Keratinocyte (primary cell): ENCODE measurements at regions not wholly inside any gene's neighbourhood (a gene's known extent, or its start where the extent isn't known, plus 50 kb on each side); places are given as distances from the start of the nearest gene placed in this dataset.

ENCODE experiments used
- DNase-seq: peaks from one replicate; pipeline ENCODE4 v3.0.0-alpha.2; 2011; ENCODE audit warnings: low read depth, missing footprints, low spot score
- FAIRE-seq: peaks from 2 replicates; lab custom pipeline; 2011; peaks lifted over from hg19 to GRCh38; lab: Jason Lieb, UNC
- H2AFZ ChIP-seq: 2 replicates; pipeline ENCODE4 v1.6.0; 2012; ENCODE audit warnings: low read length, control low read depth, inconsistent platforms; ENCODE audit not compliant: control insufficient read depth
- H3K27ac ChIP-seq: 2 replicates; pipeline ENCODE4 v1.5.1; 2011; ENCODE audit warnings: low read length; ENCODE audit not compliant: control insufficient read depth, insufficient read depth
- H3K27me3 ChIP-seq: 3 replicates; pipeline ENCODE4 v1.6.0; 2011; ENCODE audit warnings: low read length; ENCODE audit not compliant: control insufficient read depth, insufficient read depth; ENCODE audit errors: extremely low read depth
- H3K36me3 ChIP-seq, 2 experiments: 2 replicates in 1 of 2; 3 replicates in 1 of 2; pipeline ENCODE4 v1.5.1; 2011; ENCODE audit warnings: low read length in 2 of 2, mild to moderate bottlenecking in 1 of 2; ENCODE audit not compliant: control insufficient read depth in 2 of 2, insufficient read depth in 2 of 2; ENCODE audit errors: extremely low read depth in 1 of 2
- H3K4me1 ChIP-seq: 3 replicates; pipeline ENCODE4 v1.5.1; 2011; ENCODE audit warnings: low read length; ENCODE audit not compliant: control insufficient read depth, insufficient read depth; ENCODE audit errors: extremely low read depth
- H3K4me2 ChIP-seq: 3 replicates; pipeline ENCODE4 v1.6.0; 2011; ENCODE audit warnings: low read depth, low read length; ENCODE audit not compliant: control insufficient read depth, insufficient read depth; ENCODE audit errors: extremely low read depth
- H3K4me3 ChIP-seq, 3 experiments: fragments of 200-600 bp in 1 of 3; sonication (generic) in 1 of 3; 2 replicates in 2 of 3; 3 replicates in 1 of 3; pipeline ENCODE4 v1.5.1; 2011 to 2016; ENCODE audit warnings: low read length in 3 of 3, mild to moderate bottlenecking in 3 of 3, control low read depth in 2 of 3, inconsistent platforms in 1 of 3, low read depth in 1 of 3, mixed read lengths in 1 of 3, mixed run types in 1 of 3, moderate library complexity in 1 of 3; ENCODE audit not compliant: control insufficient read depth in 2 of 3, insufficient read depth in 2 of 3; ENCODE audit errors: extremely low read depth in 1 of 3
- H3K79me2 ChIP-seq: 2 replicates; pipeline ENCODE4 v1.6.0; 2012; ENCODE audit warnings: low read length; ENCODE audit not compliant: control insufficient read depth, insufficient read depth
- H3K9ac ChIP-seq: 3 replicates; pipeline ENCODE4 v1.6.0; 2011; ENCODE audit warnings: low read length; ENCODE audit not compliant: control insufficient read depth, insufficient read depth; ENCODE audit errors: extremely low read depth
- H3K9me1 ChIP-seq: 3 replicates; pipeline ENCODE4 v1.6.0; 2011; ENCODE audit warnings: low read length; ENCODE audit not compliant: control insufficient read depth, insufficient read depth; ENCODE audit errors: extremely low read depth
- H3K9me3 ChIP-seq: 2 replicates; pipeline ENCODE4 v1.5.1; 2012; ENCODE audit warnings: low read depth, low read length; ENCODE audit not compliant: control insufficient read depth
- H4K20me1 ChIP-seq: 3 replicates; pipeline ENCODE4 v1.6.0; 2011; ENCODE audit warnings: low read length; ENCODE audit not compliant: control insufficient read depth, insufficient read depth; ENCODE audit errors: extremely low read depth
- CTCF ChIP-seq, 3 experiments: IDR thresholded peaks in 1 of 3; conservative IDR thresholded peaks in 1 of 3; optimal IDR thresholded peaks in 1 of 3; 2 replicates in 2 of 3; 3 replicates in 1 of 3; pipeline versions ENCODE3 to v1.5.1; 2011; ENCODE audit warnings: low read length in 3 of 3, mild to moderate bottlenecking in 3 of 3, moderate library complexity in 2 of 3, control low read depth in 1 of 3, inconsistent platforms in 1 of 3; ENCODE audit not compliant: insufficient read depth in 2 of 3; ENCODE audit errors: extremely low read depth in 1 of 3
- EZH2 ChIP-seq: IDR thresholded peaks from one replicate; pipeline ENCODE4 v1.6.1; 2012; ENCODE audit warnings: inconsistent platforms, mild to moderate bottlenecking, low read length, moderate library complexity
- dilution Hi-C: fragments of 300-500 bp; cut with MboI; formaldehyde crosslinking; loops from one replicate; pipeline ENCODE4 v1.7.0; 2020; ENCODE audit warnings: low sequenced_read_pairs; ENCODE audit not compliant: extremely low pct_ligation_motif_present

GRCh38 chr11:69880826-69881445 is 61.7 kb upstream of the FGF3 start:
- dilution Hi-C loops, result no loop called here
- Histone ChIP-seq H3K4me3 (no peak overlapping the region), H3K9me3 (no peaks in the 10 kb centered on the region), H3K9me1 (no peaks in the 10 kb centered on the region), H3K79me2 (no peaks in the 10 kb centered on the region), H3K27me3 (peaks cover 14% of the 10 kb centered on the region), H3K27ac (no peak overlapping the region), H3K4me2 (no peak overlapping the region), H3K4me1 (no peaks in the 10 kb centered on the region), H3K36me3 (no peaks in the 10 kb centered on the region), H4K20me1 (no peaks in the 10 kb centered on the region), H2AFZ (no peak overlapping the region), H3K9ac (no peak overlapping the region)
- no peak for TF ChIP-seq EZH2
- no peak for TF ChIP-seq CTCF (optimal IDR thresholded peaks at IDR 0.05 in 1 of 3, IDR thresholded peaks at IDR 0.05 in 1 of 3, conservative IDR thresholded peaks at IDR 0.05 in 1 of 3; ENCODE audit: extremely low read depth in 1 of 3, insufficient read depth in 2 of 3, low read length in 3 of 3)
- DNase-seq (no peak), FAIRE-seq (no peak)

GRCh38 chr11:69881467-69882269 is 62.5 kb upstream of the FGF3 start:
- no peaks in the 10 kb centered on the region for H3K79me2 ChIP-seq
- no peak overlapping the region for H3K9ac ChIP-seq
- FAIRE-seq (no peak), DNase-seq (no peak)
- no peaks in the 10 kb centered on the region for H3K36me3 ChIP-seq
- no peaks in the 10 kb centered on the region for H4K20me1 ChIP-seq
- no peak overlapping the region for H2AFZ ChIP-seq
- H3K27ac ChIP-seq, result no peak overlapping the region
- no peaks in the 10 kb centered on the region for H3K9me3 ChIP-seq
- H3K4me3 ChIP-seq, result no peak overlapping the region
- H3K9me1 ChIP-seq, result no peaks in the 10 kb centered on the region
- dilution Hi-C loops, result no loop called here
- H3K4me2 ChIP-seq, result no peak overlapping the region
- TF ChIP-seq CTCF (optimal IDR thresholded peaks at IDR 0.05 in 1 of 3, IDR thresholded peaks at IDR 0.05 in 1 of 3, conservative IDR thresholded peaks at IDR 0.05 in 1 of 3; ENCODE audit: extremely low read depth in 1 of 3, insufficient read depth in 2 of 3, low read length in 3 of 3), result peak in 1 of 3 experiments; percentile 9
- TF ChIP-seq EZH2, result no peak
- H3K4me1 ChIP-seq, result no peaks in the 10 kb centered on the region
- peaks cover 14% of the 10 kb centered on the region for H3K27me3 ChIP-seq
